Fibroblast of skin of back (primary cell): ENCODE measurements at regions not wholly inside any gene's neighbourhood (a gene's known extent, or its start where the extent isn't known, plus 50 kb on each side); places are given as distances from the start of the nearest gene placed in this dataset.
"Not testable (repeated sequence)": the region's sequence is repeated elsewhere in the genome, so short reads cannot be mapped to it uniquely, and the experiment has no call there.

Source experiments
- DNase-seq: peaks from one replicate; pipeline ENCODE4 v3.0.0-alpha.2; 2013

- no peak for DNase-seq
Measured at GRCh38 chr11:134942681-134943080, 530.6 kb upstream of the B3GAT1 start.

GRCh38 chr11:134941936-134942600 lies 530.0 kb upstream of the B3GAT1 start:
- peak; percentile 50 for DNase-seq

- no peak for DNase-seq
Measured at GRCh38 chr11:134941326-134941725, 529.3 kb upstream of the B3GAT1 start.

- no peak for DNase-seq
Measured at GRCh38 chr11:134940441-134941126, 528.5 kb upstream of the B3GAT1 start.

GRCh38 chr11:134939905-134940304 lies 527.9 kb upstream of the B3GAT1 start:
- peak; percentile 20 for DNase-seq

GRCh38 chr11:134939031-134939430 lies 527.0 kb upstream of the B3GAT1 start:
- DNase-seq: no peak

- DNase-seq: no peak
Measured at GRCh38 chr11:134938212-134938611, 526.2 kb upstream of the B3GAT1 start.

GRCh38 chr11:134937193-134937592 lies 525.2 kb upstream of the B3GAT1 start:
- DNase-seq: not testable (repeated sequence)

GRCh38 chr11:134932761-134933160 lies 520.7 kb upstream of the B3GAT1 start:
- no peak for DNase-seq

GRCh38 chr11:134925432-134925831 lies 513.4 kb upstream of the B3GAT1 start:
- DNase-seq: no peak

- no peak for DNase-seq
Measured at GRCh38 chr11:134923441-134923840, 511.4 kb upstream of the B3GAT1 start.

GRCh38 chr11:134921938-134922337 lies 509.9 kb upstream of the B3GAT1 start:
- DNase-seq: no peak

- no peak for DNase-seq
Measured at GRCh38 chr11:134920851-134921608, 509.0 kb upstream of the B3GAT1 start.

- peak; percentile 8 for DNase-seq
Measured at GRCh38 chr11:134916421-134917213, 504.6 kb upstream of the B3GAT1 start.

- no peak for DNase-seq
Measured at GRCh38 chr11:134915881-134916280, 503.8 kb upstream of the B3GAT1 start.

GRCh38 chr11:134915212-134915611 lies 503.2 kb upstream of the B3GAT1 start:
- DNase-seq: no peak

- DNase-seq: no peak
Measured at GRCh38 chr11:134913999-134914590, 502.1 kb upstream of the B3GAT1 start.

- no peak for DNase-seq
Measured at GRCh38 chr11:134913391-134913790, 501.3 kb upstream of the B3GAT1 start.

GRCh38 chr11:134911514-134912180 lies 499.6 kb upstream of the B3GAT1 start:
- no peak for DNase-seq

GRCh38 chr11:134908583-134908982 lies 496.5 kb upstream of the B3GAT1 start:
- no peak for DNase-seq

- no peak for DNase-seq
Measured at GRCh38 chr11:134907636-134908035, 495.6 kb upstream of the B3GAT1 start.
